Suppressor macrophage treated with lipopolysaccharide for 1 hour (primary cell): ENCODE measurements at regions not wholly inside any gene's neighbourhood (a gene's known extent, or its start where the extent isn't known, plus 50 kb on each side); places are given as distances from the start of the nearest gene placed in this dataset.

Source experiments
- DNase-seq, 3 donors: peaks; one replicate each; pipeline ENCODE4 v3.0.0-alpha.2; 2020 to 2022

DNA sequence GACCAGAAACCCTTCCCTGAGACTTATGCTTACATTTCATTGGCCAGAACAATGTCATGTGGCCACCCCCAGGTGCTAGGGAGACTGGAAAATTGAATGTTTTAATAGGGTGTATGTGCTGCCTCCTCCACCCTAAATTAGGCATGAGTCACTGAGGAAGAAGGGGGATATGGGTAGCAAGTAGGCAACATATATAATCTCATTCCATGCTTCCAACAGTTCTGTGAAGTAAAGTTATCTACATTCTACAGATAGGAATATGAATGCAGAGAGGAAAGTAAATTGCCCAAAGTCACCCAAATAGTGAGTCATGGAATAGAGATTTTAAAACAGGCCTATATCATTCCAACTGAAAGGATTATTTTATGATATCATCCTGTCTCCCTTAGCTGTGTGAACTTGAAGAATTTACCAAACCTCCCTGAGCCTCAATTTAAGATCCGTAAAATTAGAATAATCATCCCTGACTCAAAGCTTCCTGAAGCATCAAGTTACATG, 168.6 kb upstream of the FGGY start:
- no peak for DNase-seq

DNA sequence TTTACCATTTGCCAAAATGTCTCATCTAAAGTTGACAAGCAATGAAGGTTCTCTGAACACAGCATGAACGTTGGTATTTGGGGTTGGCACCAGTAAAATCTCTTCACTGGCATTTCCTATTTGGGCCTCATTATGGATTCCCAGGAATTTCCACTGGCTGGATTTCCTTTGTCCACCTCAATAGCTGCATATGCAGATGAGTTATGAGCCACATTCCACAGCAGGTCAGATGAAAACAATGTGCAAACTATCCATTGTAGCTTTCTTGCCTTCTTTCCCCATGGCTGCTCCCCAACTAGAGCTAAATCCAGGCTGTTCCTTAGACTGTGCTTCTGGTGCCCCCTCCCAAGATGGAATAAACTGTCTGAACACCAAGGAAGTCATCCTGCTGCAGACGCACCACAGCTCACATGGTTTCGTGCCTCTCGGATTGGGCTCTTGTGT, 168.1 kb upstream of the FGGY start:
- DNase-seq = no peak

DNA sequence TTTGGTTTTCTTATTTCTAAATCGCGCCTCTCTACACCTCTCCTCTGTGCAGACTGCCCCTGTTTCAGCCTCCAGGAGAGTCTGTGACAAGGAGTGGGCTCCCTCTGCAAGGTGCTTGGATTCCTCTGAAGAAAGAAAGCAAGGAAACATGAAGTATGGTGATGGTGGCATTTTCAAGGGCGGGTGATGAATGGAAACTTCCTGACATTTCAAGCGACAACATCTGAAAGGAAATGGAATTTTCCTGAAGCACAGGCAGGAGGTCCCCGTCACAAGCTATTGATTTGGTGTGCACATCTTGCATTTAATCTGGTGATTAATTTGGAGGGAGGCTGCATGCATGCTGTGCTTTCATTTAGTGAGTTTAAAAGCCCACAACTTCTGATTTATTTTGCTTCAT, 164.6 kb upstream of the FGGY start:
- no peak for DNase-seq

DNA sequence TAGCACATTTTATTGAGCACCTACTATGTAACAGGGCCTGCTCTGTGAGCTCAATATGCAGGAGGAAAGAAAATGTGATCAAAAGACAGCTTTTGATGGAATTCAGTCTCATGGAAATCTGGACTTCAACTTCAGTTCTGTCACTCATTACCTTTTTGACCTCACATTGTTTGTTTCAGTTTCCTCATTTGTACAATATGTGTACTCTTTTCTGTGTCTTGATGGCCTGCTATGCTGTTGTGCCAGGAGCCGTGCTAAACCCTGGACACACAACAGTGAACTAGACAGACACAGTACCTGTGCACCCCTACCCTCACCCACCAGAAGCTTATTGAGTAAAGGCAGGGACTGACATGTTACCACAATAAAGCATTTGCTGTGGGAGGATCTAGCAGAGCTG, 162.9 kb upstream of the FGGY start:
- no peak for DNase-seq

DNA sequence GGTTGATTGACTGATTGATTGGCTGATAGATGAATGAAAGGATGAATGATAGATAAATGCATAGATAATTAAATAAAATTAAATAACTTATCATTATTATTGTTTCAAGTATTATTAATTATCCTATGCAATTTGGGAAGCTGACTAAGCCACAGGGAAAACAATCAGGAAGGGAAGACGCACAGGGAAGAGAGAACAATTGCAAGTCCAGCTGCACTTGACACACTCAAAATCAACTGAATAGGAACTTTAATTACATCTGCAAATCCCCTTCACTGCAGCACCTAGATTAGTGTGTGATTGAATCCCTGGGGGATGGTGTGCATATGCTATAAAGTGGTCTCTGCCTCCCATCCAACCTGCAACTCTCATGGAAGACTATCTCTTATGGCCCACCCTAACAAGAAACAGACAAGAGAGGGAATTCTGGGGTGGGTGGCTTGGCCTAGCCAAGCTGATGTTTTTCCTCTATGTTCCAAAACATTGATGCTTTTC, 161.1 kb upstream of the FGGY start:
- no peak for DNase-seq

DNA sequence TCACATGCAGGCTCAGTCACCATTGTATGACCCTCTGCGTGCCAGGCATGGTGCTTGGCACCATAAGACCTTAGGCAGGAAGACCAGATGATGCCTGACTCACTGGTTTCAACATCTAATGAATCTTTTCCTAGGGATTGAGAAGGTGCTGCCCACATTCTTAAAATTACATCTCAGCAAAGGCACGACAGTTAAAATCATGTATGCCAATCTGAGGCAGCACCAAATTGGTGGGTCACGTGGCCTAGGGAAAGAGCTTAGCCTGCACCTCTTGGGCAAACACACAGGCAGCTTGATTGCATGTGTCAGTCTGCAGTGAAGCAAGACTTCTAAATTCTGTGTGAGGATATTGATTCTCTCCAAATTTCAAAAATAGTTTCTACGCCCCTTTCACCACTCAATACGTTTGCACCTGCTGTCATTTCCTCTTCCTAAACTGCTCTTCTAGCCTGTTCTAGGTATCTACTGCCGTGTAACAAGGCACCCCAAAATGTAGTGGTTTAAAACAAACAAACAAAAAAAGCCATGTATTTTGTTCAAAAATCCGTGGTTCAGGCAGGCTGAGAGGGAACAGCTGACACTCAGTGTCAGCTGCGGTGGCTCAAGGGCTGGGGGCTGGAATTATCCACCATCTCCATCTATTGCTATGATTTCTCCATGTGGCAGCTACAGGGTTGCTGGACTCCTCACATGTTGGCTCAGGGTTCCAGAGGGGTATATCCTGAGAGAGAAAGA, 160.2 kb upstream of the FGGY start:
- DNase-seq = peak; percentile 67 to 73 (median 68)

DNA sequence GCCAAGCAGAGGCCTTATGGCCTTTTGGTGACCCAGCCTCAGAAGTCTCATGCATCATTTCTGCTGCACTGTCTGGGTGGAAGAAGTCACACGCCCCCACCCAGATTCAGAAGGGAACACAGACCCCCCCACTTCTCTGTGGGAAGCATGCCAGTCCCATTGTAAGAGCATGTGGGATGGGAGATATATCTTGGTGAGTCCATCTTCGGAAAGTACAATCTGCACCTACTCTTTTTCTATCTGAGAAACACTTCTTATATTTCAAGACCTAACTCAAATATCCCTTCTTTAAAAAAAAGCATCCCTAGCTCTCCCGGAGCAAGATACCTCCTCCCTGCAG, 159.6 kb upstream of the FGGY start:
- peak; percentile 66 to 79 (median 68) for DNase-seq

DNA sequence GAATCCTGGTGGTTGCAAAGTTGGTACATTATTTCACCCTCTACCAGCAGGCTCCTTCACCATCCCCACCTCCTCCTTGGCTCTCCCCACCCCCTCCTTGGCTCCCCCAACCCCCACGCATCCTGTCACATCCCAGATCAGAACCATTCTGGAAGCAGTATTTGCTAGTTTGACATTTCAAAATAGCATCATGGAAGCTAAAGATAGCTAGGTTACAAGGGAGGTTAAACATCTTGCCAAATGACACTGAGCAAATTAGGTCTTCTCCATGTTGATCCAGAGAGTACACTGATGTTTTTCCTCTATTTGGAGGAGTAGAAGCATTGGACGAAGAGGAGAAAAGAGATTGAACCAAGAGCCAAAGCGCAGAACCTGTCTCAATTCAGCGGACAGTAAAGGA, 158.9 kb upstream of the FGGY start:
- DNase-seq = no peak

DNA sequence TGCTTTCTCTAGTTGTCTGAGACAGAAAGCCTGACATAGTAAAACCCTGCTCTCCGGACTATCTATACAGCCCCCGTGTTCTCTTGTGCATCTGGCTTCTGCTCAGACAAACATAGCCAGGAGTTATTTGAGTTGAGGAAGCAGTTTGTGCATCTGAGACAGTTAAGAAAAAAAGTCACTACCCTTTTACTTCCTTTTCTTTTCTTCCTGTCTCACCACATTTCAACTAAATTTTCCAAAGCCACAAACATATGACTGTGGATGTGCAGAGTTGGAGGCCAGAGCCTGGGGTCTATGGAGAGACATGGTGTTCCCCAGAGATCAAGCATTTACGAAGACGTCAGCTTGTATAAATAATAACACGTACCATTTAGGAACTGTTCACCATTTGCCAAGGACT, 158.5 kb upstream of the FGGY start:
- DNase-seq = peak; percentile 48 to 77 (median 61)

DNA sequence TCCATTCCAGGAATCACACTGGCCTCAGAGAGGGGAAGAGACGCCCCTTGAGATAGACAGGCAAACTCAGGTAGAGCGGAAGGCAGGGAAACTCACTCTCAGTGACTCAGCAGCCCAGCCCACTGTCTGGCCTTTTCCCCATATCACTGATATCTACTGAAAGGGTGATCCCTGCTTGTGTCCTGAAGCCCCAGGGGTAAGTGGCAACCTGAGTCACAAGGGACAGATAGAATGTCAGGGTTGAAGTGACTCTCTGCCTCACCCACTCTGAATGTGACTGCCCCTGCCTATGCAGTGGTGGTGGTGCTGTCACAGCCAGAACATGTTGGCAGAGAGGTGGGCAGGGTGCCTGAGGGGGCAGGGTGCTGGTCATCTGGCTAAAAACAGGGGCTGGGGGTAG, 157.5 kb upstream of the FGGY start:
- peak; percentile 51 to 63 (median 61) for DNase-seq

DNA sequence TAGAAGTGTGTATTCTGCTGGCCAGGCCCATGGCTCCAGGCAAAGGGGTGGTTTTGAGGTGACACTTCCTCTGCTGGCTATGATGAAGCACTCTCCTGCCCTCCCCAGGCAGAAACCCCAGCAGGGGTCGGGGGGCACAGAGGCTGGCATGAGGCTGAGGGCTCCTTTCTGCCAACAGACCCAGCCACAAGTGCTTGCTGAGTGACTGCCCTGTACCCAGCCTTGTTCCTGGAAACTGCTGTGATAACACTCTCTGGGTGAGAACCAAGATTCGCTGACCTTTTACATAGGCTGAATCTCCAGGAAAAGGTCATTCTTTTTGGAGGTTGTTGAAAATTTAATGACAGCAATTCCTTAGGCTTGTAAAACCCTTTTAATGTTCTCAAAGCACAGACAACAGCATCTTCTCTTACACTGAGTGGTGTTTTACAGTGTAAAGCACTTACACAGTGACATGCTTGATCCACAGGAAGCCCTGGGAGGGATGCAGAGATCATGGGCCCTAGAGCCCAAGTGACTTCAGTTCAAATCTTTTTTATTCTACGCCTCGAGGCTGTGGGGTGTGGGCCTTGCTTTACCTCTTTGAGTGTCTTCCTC, 155.5 kb upstream of the FGGY start:
- peak in 2 of 3 donors; percentile 28 to 36 for DNase-seq

DNA sequence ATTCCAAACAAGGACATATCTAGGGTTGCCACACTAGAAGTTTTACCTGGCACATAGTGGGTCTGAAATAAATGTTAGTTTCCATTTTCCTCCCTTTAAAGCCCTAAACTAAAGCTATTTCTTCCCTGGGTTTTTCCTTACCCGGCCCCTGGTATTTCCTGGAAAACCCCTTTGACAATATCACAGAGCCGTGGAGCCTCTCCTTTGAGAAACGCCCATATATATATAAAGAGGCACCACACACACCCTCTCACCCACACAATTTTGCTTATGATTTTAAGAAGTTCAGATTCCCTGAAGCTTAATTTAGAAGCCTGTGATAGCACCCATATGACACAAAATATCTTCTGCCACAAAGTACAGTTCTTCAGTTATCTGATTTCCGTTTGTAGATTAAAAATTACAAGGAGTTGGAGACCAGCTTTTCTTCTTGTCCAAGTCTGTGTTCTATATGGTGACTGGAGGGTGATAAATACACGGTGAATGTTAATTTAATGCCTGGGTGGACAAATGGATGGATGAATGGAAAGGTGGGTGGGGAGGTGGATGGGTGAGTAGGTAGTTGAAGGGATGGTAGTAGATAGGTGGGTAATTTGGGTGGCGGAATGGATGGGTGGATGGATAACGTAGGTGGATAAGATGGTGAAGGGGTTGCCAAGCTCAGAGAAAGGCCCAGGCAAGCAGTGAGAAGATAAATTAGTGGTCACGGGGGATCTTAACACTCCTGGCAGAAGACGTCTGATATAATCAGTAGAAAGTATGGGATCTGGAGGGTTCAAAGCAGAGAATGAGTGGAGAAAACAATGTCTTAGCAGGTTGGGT, 154.4 kb upstream of the FGGY start:
- DNase-seq = peak; percentile 83 to 87 (median 84)

DNA sequence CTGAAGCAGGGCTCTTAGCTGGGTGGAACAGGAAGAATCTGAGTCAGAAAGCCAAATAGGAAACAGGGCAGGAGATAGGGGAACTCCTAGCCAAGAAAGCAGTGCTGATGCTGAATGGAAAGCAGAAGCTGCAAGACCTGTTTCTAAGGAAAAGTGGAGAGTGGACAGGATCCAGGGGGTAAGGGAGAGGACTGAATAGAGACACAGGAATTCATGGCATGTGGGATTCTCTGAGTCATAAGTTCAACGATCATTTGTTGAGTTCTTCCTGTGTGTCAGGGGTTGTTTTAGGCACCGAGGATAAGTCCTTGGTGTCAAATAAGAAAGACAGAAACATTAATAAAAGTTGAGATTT, 153.8 kb upstream of the FGGY start:
- peak; percentile 85 to 92 (median 91) for DNase-seq

DNA sequence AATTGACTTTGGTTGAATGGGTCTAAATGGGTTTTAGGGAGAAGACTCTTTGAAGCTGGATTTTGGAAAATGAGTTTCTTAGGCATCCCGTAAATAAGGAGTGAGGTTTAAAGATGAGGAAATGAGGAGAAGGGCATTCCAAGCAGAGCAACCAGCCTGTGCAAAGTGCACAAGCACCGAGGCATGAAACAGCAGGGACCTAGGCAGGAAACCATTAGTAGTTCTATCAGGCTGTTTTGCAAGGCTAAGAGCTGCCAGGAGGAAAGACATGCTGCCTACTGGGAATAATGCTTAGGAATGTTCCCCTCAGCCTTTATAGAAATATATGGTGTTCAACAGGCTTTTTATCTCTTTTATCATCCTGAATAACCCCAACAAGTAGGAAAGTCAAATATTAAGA, 153.1 kb upstream of the FGGY start:
- DNase-seq = no peak

DNA sequence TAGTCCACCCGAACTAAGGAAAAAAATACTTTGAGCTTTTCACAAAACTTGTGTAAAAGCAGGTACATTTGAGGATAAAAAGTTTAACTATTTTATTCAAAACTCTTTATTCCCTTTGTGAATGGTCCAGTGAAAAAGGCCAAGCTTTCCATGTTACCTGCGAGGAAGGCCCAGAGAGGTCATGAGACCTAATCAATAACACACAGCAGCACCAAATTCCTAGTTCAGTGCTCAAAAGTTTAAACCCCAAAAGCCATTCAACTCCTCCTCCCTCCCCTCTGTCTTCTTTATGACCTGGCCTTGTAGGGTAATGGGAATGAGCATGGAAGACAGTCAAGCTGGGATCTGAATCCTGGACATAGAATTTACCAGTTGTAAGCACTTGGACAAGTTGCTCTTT, 151.9 kb upstream of the FGGY start:
- no peak for DNase-seq

DNA sequence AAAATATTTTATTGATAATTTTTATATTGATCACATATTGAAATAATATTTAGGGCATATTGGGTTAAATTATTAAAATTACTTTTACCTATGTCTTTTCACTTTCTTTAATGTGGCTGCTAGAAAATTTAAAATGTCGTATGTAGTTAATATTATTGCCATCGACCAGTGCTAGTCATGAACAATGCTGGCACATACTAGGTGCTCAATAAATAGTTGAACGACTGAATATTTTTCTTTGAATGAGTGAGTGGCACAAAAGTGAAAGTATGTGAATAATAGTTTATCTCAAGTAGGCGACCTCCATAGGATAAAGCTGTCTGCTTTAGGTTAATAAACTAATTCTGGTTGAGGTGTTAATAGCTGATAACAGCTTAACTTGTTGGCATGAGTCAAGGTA, 150.8 kb upstream of the FGGY start:
- DNase-seq = no peak

DNA sequence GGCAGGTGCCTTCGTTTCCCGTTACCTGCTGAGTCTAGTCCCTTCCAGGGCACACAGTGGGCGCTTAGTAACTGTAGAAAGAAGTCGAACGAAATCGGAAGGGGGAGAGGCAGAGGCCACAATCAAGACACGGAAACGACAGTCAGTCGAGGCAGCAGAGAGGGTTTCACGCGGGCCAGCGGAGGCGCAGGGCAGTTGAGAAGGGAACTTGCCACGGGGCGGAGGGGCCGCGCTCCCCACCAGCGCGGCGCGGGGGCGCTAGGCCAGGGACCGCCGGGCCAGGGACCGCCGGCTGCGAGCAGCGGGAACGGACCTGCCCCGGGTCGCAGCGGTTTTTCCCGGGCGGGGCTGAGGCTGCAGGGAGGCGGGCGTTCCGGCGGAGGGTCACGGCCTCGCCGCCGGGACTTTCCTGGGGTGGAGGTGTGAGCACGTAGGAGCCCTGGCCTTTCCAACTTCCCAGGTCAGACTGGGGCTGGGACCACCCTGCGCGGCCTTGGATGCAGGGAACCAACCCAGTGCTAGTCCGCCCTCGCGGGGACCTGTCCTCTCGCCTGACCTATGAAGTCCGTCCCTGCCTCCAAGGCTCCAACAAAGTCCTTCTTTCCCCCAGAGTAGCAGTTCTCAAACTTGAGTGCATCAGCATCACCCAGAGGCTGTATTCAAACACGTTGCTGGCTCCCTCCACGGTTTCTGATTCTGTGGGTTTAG, 150.1 kb upstream of the FGGY start:
- peak; percentile 60 to 91 (median 70) for DNase-seq

DNA sequence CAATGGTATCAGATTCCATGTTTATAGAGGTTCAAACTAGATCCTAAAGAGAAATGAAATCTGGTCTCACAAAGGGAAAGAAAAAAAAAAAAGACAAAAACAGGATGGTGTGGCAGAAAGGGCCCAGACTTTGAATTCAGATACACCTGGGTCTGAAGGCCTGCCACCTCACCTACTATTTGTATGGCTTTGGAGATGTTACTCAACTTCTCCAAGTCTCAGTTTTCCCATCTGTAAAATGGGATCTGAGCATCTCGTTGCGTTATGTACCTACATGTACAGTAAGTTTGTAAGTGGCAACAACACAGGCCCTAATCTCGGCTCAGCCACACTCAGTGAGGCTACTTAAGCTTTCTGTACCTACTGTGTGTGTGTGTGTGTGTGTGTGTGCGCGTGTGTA, 147.5 kb upstream of the FGGY start:
- no peak for DNase-seq

DNA sequence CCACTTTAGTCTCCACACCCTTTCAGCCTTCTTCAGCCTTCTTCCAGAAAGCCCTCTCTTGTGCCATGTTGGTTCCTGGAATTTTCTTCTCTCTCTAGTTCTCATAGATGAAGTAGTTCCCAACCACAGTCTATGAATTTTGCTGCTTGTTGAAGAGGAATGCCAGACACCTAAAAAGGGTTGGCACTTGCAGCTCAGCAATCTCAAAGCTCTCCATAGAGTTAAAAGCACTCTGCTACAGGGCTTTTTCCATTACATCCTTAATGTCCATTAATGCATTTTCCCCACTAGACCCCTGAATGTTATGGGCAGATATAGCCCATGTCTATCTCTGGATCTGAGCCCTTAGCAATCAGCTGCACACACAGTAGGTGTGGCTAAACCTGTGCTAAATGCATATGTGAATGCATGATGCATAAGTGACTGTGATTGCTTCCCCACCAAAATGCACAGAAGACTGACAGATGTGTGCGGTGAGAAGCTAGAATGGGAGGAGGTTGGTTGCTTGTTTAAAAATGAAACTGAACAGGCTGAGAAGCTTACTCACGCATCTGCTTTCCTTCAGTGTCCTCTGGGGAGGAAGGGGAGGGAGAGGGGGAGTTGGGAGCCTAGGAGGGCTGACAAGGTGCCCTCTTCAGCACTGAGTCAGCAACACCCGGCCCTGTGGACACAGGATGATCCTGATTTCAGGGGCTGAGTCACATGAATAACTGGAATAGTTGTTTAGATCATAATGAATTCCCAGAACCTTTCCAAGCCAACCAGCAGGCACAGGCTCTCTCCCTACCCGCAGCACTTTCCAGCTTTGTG, 146.1 kb upstream of the FGGY start:
- DNase-seq = peak; percentile 65 to 87 (median 81)

DNA sequence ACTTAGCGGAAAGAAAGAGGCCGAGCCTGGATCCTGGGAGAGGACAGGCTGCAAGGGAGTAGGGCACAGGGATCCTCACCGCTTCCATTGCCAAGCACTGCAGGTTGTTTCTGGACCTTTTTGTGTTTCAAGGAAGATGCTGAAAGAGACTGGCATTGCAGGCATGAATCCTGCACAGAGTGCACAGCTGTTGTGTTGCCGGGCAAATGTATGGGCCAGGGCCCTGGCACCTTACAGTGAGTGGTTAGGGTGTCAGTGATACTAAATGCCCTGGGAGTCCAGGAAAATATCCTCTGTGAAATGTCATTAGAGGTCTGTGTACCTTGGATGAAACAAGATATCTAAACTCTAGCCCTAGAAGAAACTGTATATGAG, 145.5 kb upstream of the FGGY start:
- no peak for DNase-seq

DNA sequence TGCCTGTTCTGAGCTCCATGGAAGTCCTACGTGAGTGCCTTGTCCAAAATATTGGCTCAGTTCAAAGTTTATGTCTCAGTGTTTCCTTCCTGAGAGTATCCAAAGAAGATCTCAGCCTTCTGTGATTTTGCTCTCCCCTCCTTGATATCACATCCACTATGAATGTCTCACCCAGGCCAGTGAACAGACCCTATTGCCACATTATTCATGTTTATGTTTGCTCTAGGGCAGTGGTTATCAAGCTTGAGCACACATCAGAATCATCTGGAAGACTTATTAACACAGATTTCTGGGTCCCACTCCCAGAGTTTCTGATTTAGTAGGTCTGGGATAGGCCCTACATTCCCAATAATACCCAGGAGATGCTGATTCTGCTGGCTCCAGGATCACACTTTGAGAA, 145.0 kb upstream of the FGGY start:
- DNase-seq = no peak

DNA sequence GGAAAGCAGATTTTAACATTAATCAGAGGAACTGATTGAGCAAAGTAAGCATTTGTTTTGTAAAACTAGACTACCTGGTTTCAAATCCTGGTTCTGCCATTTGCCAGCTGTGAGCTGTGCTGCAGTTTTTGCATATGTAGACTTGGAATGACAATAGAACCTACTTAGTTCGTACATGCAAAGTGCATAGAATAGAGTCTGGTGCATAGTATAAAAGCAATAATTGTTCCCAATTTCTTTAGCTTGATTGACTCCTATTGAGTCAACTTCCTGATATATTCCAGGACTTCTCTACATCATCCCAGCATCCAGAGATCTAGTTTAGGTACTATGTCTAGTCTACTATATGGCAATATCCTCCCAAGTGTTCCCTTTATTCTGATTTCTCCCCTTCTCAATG, 144.4 kb upstream of the FGGY start:
- DNase-seq = no peak
